ENCODE measurements at regions not wholly inside any gene's neighbourhood (a gene's known extent, or its start where the extent isn't known, plus 50 kb on each side); places are given as distances from the start of the nearest gene placed in this dataset.

- TF ChIP-seq CTCF (conservative IDR thresholded peaks at IDR 0.05; ENCODE audit: low read depth in 2 of 2), result no peak
- TF ChIP-seq POLR2AphosphoS5 (IDR thresholded peaks at IDR 0.05; ENCODE audit: low read depth), result no peak
- TF ChIP-seq NANOG (IDR thresholded peaks at IDR 0.05; ENCODE audit: borderline replicate concordance), result no peak
- no peak for TF ChIP-seq EZH2 (IDR thresholded peaks at IDR 0.05; ENCODE audit: low read depth, unreplicated experiment)
These were observed 184.5 kb upstream of the DNAJC19 start for GRCh38 chr3:181174022-181174421.

All from GM23338 (cell line).